NT2/D1 (cell line): ENCODE measurements at regions not wholly inside any gene's neighbourhood (a gene's known extent, or its start where the extent isn't known, plus 50 kb on each side); places are given as distances from the start of the nearest gene placed in this dataset.
"Not testable (repeated sequence)": the region's sequence is repeated elsewhere in the genome, so short reads cannot be mapped to it uniquely, and the experiment has no call there.

ENCODE experiments used
- DNase-seq: peaks from one replicate; pipeline ENCODE4 v3.0.0-alpha.2; 2011; ENCODE audit warnings: low read depth, low spot score
- H3K27me3 ChIP-seq: 2 replicates; pipeline ENCODE4 v1.6.0; 2011; ENCODE audit warnings: mild to moderate bottlenecking; ENCODE audit not compliant: insufficient read length, insufficient read depth
- H3K36me3 ChIP-seq: 2 replicates; pipeline ENCODE4 v1.6.1; 2011; ENCODE audit warnings: mild to moderate bottlenecking, low read length, mixed read lengths; ENCODE audit not compliant: insufficient read depth, insufficient read length
- H3K4me1 ChIP-seq: 2 replicates; pipeline ENCODE4 v1.5.1; 2011; ENCODE audit not compliant: insufficient read depth, insufficient read length
- H3K4me3 ChIP-seq: 2 replicates; pipeline ENCODE4 v1.5.1; 2011; ENCODE audit warnings: low read depth; ENCODE audit not compliant: insufficient read length
- H3K9ac ChIP-seq: 2 replicates; pipeline ENCODE4 v1.6.0; 2011; ENCODE audit warnings: low read depth; ENCODE audit not compliant: insufficient read length
- H3K9me3 ChIP-seq: 2 replicates; pipeline ENCODE4 v1.5.1; 2011; ENCODE audit warnings: mild to moderate bottlenecking, low read length; ENCODE audit not compliant: insufficient read depth
- SUZ12 ChIP-seq: IDR thresholded peaks from 2 replicates; pipeline ENCODE4 v1.6.1; 2011; ENCODE audit not compliant: insufficient read length, insufficient read depth; ENCODE audit errors: extremely low read depth
- YY1 ChIP-seq: IDR thresholded peaks from 2 replicates; pipeline ENCODE4 v1.6.1; 2011; ENCODE audit not compliant: insufficient read length, insufficient read depth
- ZNF274 ChIP-seq: IDR thresholded peaks from 2 replicates; pipeline ENCODE4 v1.6.1; 2011; ENCODE audit warnings: mild to moderate bottlenecking, low read depth, low read length

GRCh38 chr3:102353148-102353547 is 81.7 kb upstream of the ZPLD1 start:
- H3K4me3 ChIP-seq = no peak overlapping the region
- TF ChIP-seq ZNF274 (no peak), YY1 (no peak), SUZ12 (no peak)
- no peaks in the 10 kb centered on the region for H3K36me3 ChIP-seq
- no peak overlapping the region for H3K9ac ChIP-seq
- H3K27me3 ChIP-seq = no peaks in the 10 kb centered on the region
- H3K9me3 ChIP-seq = no peaks in the 10 kb centered on the region
- no peak for DNase-seq
- no peaks in the 10 kb centered on the region for H3K4me1 ChIP-seq

GRCh38 chr3:102353805-102354204 is 81.0 kb upstream of the ZPLD1 start:
- H3K4me1 ChIP-seq = no peaks in the 10 kb centered on the region
- no peak for DNase-seq
- no peaks in the 10 kb centered on the region for H3K9me3 ChIP-seq
- H3K36me3 ChIP-seq = no peaks in the 10 kb centered on the region
- no peak overlapping the region for H3K4me3 ChIP-seq
- TF ChIP-seq ZNF274 (no peak), YY1 (no peak), SUZ12 (no peak)
- no peaks in the 10 kb centered on the region for H3K27me3 ChIP-seq
- H3K9ac ChIP-seq = no peak overlapping the region

- no peak for TF ChIP-seq ZNF274
- Histone ChIP-seq H3K27me3 (no peaks in the 10 kb centered on the region), H3K4me1 (no peaks in the 10 kb centered on the region), H3K36me3 (no peaks in the 10 kb centered on the region), H3K9me3 (no peaks in the 10 kb centered on the region), H3K9ac (no peak overlapping the region), H3K4me3 (no peak overlapping the region)
- no peak for DNase-seq
Measured at GRCh38 chr3:102354818-102355515, 79.8 kb upstream of the ZPLD1 start.

GRCh38 chr3:102356506-102356905 is 78.3 kb upstream of the ZPLD1 start:
- no peaks in the 10 kb centered on the region for H3K9me3 ChIP-seq
- H3K9ac ChIP-seq = no peak overlapping the region
- H3K4me1 ChIP-seq = no peaks in the 10 kb centered on the region
- no peaks in the 10 kb centered on the region for H3K36me3 ChIP-seq
- H3K27me3 ChIP-seq = no peaks in the 10 kb centered on the region
- TF ChIP-seq SUZ12 (no peak), YY1 (no peak), ZNF274 (no peak)
- no peak for DNase-seq
- no peak overlapping the region for H3K4me3 ChIP-seq

GRCh38 chr3:102357313-102357712 is 77.5 kb upstream of the ZPLD1 start:
- not testable (repeated sequence) for H3K27me3 ChIP-seq, H3K4me1 ChIP-seq, DNase-seq, H3K9ac ChIP-seq, H3K4me3 ChIP-seq, H3K9me3 ChIP-seq, H3K36me3 ChIP-seq

- Histone ChIP-seq H3K4me3 (no peak overlapping the region), H3K9me3 (no peaks in the 10 kb centered on the region), H3K4me1 (no peaks in the 10 kb centered on the region), H3K27me3 (no peaks in the 10 kb centered on the region), H3K36me3 (no peaks in the 10 kb centered on the region), H3K9ac (no peak overlapping the region)
- DNase-seq = no peak
- TF ChIP-seq ZNF274 (no peak), SUZ12 (no peak), YY1 (no peak)
Measured at GRCh38 chr3:102360183-102360860, 74.5 kb upstream of the ZPLD1 start.

GRCh38 chr3:102361101-102361500 is 73.7 kb upstream of the ZPLD1 start:
- H3K9ac ChIP-seq = no peak overlapping the region
- no peak overlapping the region for H3K4me3 ChIP-seq
- DNase-seq = no peak
- no peaks in the 10 kb centered on the region for H3K27me3 ChIP-seq
- no peaks in the 10 kb centered on the region for H3K36me3 ChIP-seq
- H3K4me1 ChIP-seq = no peaks in the 10 kb centered on the region
- no peak for TF ChIP-seq SUZ12
- no peak for TF ChIP-seq ZNF274
- TF ChIP-seq YY1 = no peak
- no peaks in the 10 kb centered on the region for H3K9me3 ChIP-seq

- H3K27me3 ChIP-seq, H3K4me1 ChIP-seq, H3K4me3 ChIP-seq, H3K9me3 ChIP-seq, H3K9ac ChIP-seq, DNase-seq, H3K36me3 ChIP-seq: not testable (repeated sequence)
Measured at GRCh38 chr3:102366116-102366515, 68.7 kb upstream of the ZPLD1 start.
